Stomach (tissue), 8 donors: ENCODE measurements at regions not wholly inside any gene's neighbourhood (a gene's known extent, or its start where the extent isn't known, plus 50 kb on each side); places are given as distances from the start of the nearest gene placed in this dataset.

Experiments used
- DNase-seq, 2 donors: peaks; one replicate each; pipeline versions ENCODE4 v3.0.0 to v3.0.0-alpha.2; 2013 to 2019
- H3K27ac ChIP-seq, 5 donors: fragments of 200-600 bp in 4 of 5; sonication (generic) in 4 of 5; one replicate each; pipeline ENCODE4 v1.5.1; 2013 to 2019; ENCODE audit warnings: mild to moderate bottlenecking in 1 of 5, moderate library complexity in 1 of 5
- H3K27me3 ChIP-seq, 3 donors: fragments of 200-600 bp; sonication (generic); one replicate each; pipeline ENCODE4 v1.5.1; 2017 to 2019; ENCODE audit warnings: mixed run types in 1 of 3
- H3K36me3 ChIP-seq, 4 donors: fragments of 200-600 bp; sonication (generic); 1 replicate in 3 of 4; 2 replicates in 1 of 4; pipeline ENCODE4 v1.5.1; 2016 to 2019
- H3K4me1 ChIP-seq, 4 donors: fragments of 200-600 bp; sonication (generic); one replicate each; pipeline ENCODE4 v1.5.1; 2016 to 2019
- H3K4me3 ChIP-seq, 4 donors: fragments of 200-600 bp; sonication (generic) in 3 of 4; one replicate each; pipeline ENCODE4 v1.5.1; 2016 to 2019; ENCODE audit warnings: mild to moderate bottlenecking in 1 of 4
- H3K9me3 ChIP-seq, 4 donors: fragments of 200-600 bp; sonication (generic); one replicate each; pipeline ENCODE4 v1.5.1; 2016 to 2019
- CTCF ChIP-seq, 7 experiments: fragments of 450-650 bp in 4 of 7; fragments of 200-600 bp in 3 of 7; sonication (generic) in 3 of 7; IDR thresholded peaks; one replicate each; pipeline ENCODE4 v1.5.1; 2016 to 2019; ENCODE audit warnings: antibody characterized with exemption in 7 of 7, control low read depth in 2 of 7, mild to moderate bottlenecking in 1 of 7
- EP300 ChIP-seq: sonication (generic); formaldehyde crosslinking; IDR thresholded peaks from one replicate; pipeline ENCODE4 v1.6.1; 2017; ENCODE audit warnings: antibody characterized with exemption
- POLR2A ChIP-seq, 4 donors: fragments of 450-650 bp; IDR thresholded peaks; one replicate each; pipeline ENCODE4 v1.6.1; 2016; ENCODE audit warnings: antibody characterized with exemption in 4 of 4, control low read depth in 2 of 4, mild to moderate bottlenecking in 1 of 4, moderate library complexity in 1 of 4
- POLR2AphosphoS5 ChIP-seq, 3 donors: sonication (generic); formaldehyde crosslinking; IDR thresholded peaks; one replicate each; pipeline ENCODE4 v1.6.1; 2016; ENCODE audit warnings: antibody characterized with exemption in 3 of 3
- WGBS, 5 donors: extraction: QIAGEN DNeasy Blood & Tissue Kit in 3 of 5; methylation state at CpG; one replicate each; pipeline versions ENCODE4 v1.1.5 to v1.1.7; 2013 to 2018; 5-methylcytosine and 5-hydroxymethylcytosine counted together
- intact Hi-C: fragments of 100-400 bp; cut with DNase I; formaldehyde crosslinking; loops from one replicate; pipeline ENCODE4 v1.15.1; 2023; ENCODE audit warnings: low total_unique reads
- donor health status: healthy with polysubstance abuse.
- donor health status: Bipolar disorder and iron deficiency.
- donor health status: healthy.

DNA sequence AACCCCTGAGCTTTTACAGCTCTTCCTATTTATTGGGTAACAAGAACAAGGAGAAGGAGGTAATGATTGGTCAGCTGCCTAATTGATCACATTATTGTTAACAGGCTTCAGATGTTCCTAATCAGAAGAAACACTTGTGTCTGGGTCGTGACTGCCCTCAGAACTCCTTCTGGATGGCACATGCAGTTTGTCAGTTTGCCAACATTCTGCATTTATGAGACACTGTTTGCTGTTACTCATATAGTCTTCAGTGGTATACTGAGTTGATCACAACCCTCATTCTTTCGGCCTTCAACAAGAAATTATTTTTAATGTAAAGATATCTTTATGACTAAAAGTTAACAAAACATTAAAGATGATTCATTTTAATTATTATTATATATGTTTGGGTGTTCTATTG lies 95.7 kb upstream of the DOCK10 start:
- WGBS, 5 donors: 51 to 71% (median 62%) methylated on average over 2 of the region's 2 CpGs
- Histone ChIP-seq H3K27ac (no peak overlapping the region), H3K9me3 (no peaks in the 10 kb centered on the region), H3K4me3 (no peak overlapping the region), H3K27me3 (no peaks in the 10 kb centered on the region), H3K36me3 (no peaks in the 10 kb centered on the region), H3K4me1 (no peaks in the 10 kb centered on the region)
- DNase-seq: no peak
- intact Hi-C loops: no loop called here
- TF ChIP-seq POLR2AphosphoS5 (IDR thresholded peaks at IDR 0.05): no peak
- TF ChIP-seq POLR2A (IDR thresholded peaks at IDR 0.05): no peak
- no peak for TF ChIP-seq EP300
- TF ChIP-seq CTCF (IDR thresholded peaks at IDR 0.05): no peak

GRCh38 chr2:225136552-225136951 lies 94.3 kb upstream of the DOCK10 start:
- DNase-seq: no peak
- no peak for TF ChIP-seq POLR2A (IDR thresholded peaks at IDR 0.05)
- TF ChIP-seq POLR2AphosphoS5 (IDR thresholded peaks at IDR 0.05): no peak
- TF ChIP-seq CTCF (IDR thresholded peaks at IDR 0.05): no peak
- no peak for TF ChIP-seq EP300
- WGBS, 5 donors: 68 to 85% (median 80%) methylated on average over 1 of the region's 1 CpG
- no peaks in the 10 kb centered on the region for H3K4me1 ChIP-seq
- H3K36me3 ChIP-seq: no peaks in the 10 kb centered on the region
- intact Hi-C loops: no loop called here
- no peaks in the 10 kb centered on the region for H3K27me3 ChIP-seq
- H3K27ac ChIP-seq: no peak overlapping the region
- no peaks in the 10 kb centered on the region for H3K9me3 ChIP-seq
- H3K4me3 ChIP-seq: no peak overlapping the region

DNA sequence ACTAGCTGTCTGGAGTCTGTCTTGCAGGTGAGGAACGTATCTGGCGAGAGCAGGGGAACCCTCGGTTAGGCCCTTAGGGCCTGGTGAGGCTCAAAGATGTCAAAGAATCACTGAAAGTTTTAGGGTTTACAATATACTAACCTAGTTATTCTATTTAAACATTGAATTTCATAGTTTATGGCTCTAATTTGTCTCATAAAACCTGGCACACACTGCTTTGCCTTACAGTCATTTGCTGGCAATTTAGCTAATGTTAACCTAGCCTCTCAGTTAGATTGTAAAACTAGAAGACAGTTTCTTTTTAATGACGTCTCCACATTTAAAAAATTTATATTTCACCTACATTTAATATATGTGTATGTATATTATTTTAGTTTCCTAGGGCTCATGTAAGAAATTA lies 89.6 kb upstream of the DOCK10 start:
- no peak for DNase-seq
- no peaks in the 10 kb centered on the region for H3K4me1 ChIP-seq
- TF ChIP-seq POLR2AphosphoS5 (IDR thresholded peaks at IDR 0.05) (no peak), CTCF (IDR thresholded peaks at IDR 0.05) (no peak), POLR2A (IDR thresholded peaks at IDR 0.05) (no peak), EP300 (no peak)
- intact Hi-C loops: no loop called here
- H3K27ac ChIP-seq: no peak overlapping the region
- no peak overlapping the region for H3K4me3 ChIP-seq
- no peaks in the 10 kb centered on the region for H3K36me3 ChIP-seq
- no peaks in the 10 kb centered on the region for H3K27me3 ChIP-seq
- WGBS, 5 donors: 90 to 95% (median 93%) methylated on average over 4 of the region's 4 CpGs
- no peaks in the 10 kb centered on the region for H3K9me3 ChIP-seq

DNA sequence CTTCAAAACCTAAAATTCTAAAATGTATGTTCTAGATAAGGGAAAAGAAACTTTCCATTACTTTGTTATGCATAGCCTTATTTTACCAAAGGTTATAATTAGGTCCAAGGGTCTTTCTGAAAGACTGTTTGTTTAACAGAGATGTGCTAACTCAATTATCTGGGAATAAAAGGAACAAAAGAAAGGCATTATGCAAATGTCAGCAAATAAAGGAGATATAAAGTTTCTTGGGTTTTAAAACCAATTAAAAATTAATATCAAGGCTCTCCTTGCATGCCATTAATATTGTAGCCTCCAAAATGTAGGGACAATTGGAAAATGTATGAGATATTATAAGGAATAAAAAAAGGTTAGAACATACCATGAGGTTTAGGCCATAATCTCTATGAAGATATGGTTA lies 87.8 kb upstream of the DOCK10 start:
- H3K27me3 ChIP-seq: no peaks in the 10 kb centered on the region
- H3K27ac ChIP-seq: no peak overlapping the region
- TF ChIP-seq CTCF (IDR thresholded peaks at IDR 0.05) (no peak), POLR2A (IDR thresholded peaks at IDR 0.05) (no peak), EP300 (no peak), POLR2AphosphoS5 (IDR thresholded peaks at IDR 0.05) (no peak)
- intact Hi-C loops: no loop called here
- no peaks in the 10 kb centered on the region for H3K9me3 ChIP-seq
- no peak for DNase-seq
- H3K36me3 ChIP-seq: no peaks in the 10 kb centered on the region
- H3K4me3 ChIP-seq: no peak overlapping the region
- no peaks in the 10 kb centered on the region for H3K4me1 ChIP-seq
